ENCODE measurements at regions not wholly inside any gene's neighbourhood (a gene's known extent, or its start where the extent isn't known, plus 50 kb on each side); places are given as distances from the start of the nearest gene placed in this dataset.

GRCh38 chr4:12933760-12934221 lies 550.3 kb downstream of the RAB28 start:
- DNase-seq (ENCODE audit: low read depth, low spot score), result no peak
- no peak overlapping the region for H3K4me3 ChIP-seq
- no peak overlapping the region for H3K9ac ChIP-seq (ENCODE audit: insufficient read length)
- no peaks in the 10 kb centered on the region for H3K36me3 ChIP-seq (ENCODE audit: insufficient read depth, low read length)
- TF ChIP-seq POLR2AphosphoS5 (IDR thresholded peaks at IDR 0.05; ENCODE audit: borderline replicate concordance, low read depth, low read length) (no peak), EZH2 (IDR thresholded peaks at IDR 0.05) (no peak), FOXP2 (optimal IDR thresholded peaks at IDR 0.05; ENCODE audit: control extremely low read depth, extremely low read length, insufficient read depth) (no peak)
- no peak overlapping the region for H3K27ac ChIP-seq
- no peaks in the 10 kb centered on the region for H3K9me3 ChIP-seq (ENCODE audit: low read depth, low read length)

- Histone ChIP-seq H3K4me3 (no peak overlapping the region), H3K36me3 (ENCODE audit: insufficient read depth, low read length) (no peaks in the 10 kb centered on the region), H3K9me3 (ENCODE audit: low read depth, low read length) (no peaks in the 10 kb centered on the region), H3K9ac (ENCODE audit: insufficient read length) (no peak overlapping the region), H3K27ac (no peak overlapping the region)
- DNase-seq (ENCODE audit: low read depth, low spot score), result no peak
- TF ChIP-seq POLR2AphosphoS5 (IDR thresholded peaks at IDR 0.05; ENCODE audit: borderline replicate concordance, low read depth, low read length) (no peak), EZH2 (IDR thresholded peaks at IDR 0.05) (no peak), FOXP2 (optimal IDR thresholded peaks at IDR 0.05; ENCODE audit: control extremely low read depth, extremely low read length, insufficient read depth) (no peak)
These were observed 551.8 kb downstream of the RAB28 start for GRCh38 chr4:12932203-12932788.

GRCh38 chr4:12929784-12930183 lies 554.4 kb downstream of the RAB28 start:
- Histone ChIP-seq H3K9ac (ENCODE audit: insufficient read length) (no peak overlapping the region), H3K4me3 (no peak overlapping the region), H3K9me3 (ENCODE audit: low read depth, low read length) (no peaks in the 10 kb centered on the region), H3K36me3 (ENCODE audit: insufficient read depth, low read length) (no peaks in the 10 kb centered on the region), H3K27ac (no peak overlapping the region)
- no peak for DNase-seq (ENCODE audit: low read depth, low spot score)
- TF ChIP-seq EZH2 (IDR thresholded peaks at IDR 0.05), result no peak
- TF ChIP-seq POLR2AphosphoS5 (IDR thresholded peaks at IDR 0.05; ENCODE audit: borderline replicate concordance, low read depth, low read length), result no peak
- no peak for TF ChIP-seq FOXP2 (optimal IDR thresholded peaks at IDR 0.05; ENCODE audit: control extremely low read depth, extremely low read length, insufficient read depth)

DNA sequence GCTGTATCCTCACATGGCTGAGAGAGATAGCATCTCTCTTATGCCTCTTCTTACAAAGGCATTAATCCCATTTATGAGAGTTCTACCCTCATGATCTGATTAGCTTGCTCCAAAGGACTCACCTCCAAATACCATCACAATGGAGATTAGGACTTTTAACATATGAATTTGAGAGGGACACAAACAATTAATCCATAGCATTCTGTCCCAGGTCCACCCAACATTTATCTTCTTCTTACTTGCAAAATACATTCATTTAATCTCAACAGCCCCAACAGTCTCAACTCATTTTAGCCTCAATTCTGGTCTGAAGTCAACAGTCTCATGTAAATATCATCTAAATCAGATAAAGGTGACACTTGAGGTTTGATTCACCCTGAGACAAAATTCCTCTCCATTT lies 555.4 kb downstream of the RAB28 start:
- Histone ChIP-seq H3K4me3 (no peak overlapping the region), H3K36me3 (ENCODE audit: insufficient read depth, low read length) (no peaks in the 10 kb centered on the region), H3K27ac (no peak overlapping the region), H3K9ac (ENCODE audit: insufficient read length) (no peak overlapping the region), H3K9me3 (ENCODE audit: low read depth, low read length) (no peaks in the 10 kb centered on the region)
- TF ChIP-seq FOXP2 (optimal IDR thresholded peaks at IDR 0.05; ENCODE audit: control extremely low read depth, extremely low read length, insufficient read depth), result no peak
- DNase-seq (ENCODE audit: low read depth, low spot score), result no peak

DNA sequence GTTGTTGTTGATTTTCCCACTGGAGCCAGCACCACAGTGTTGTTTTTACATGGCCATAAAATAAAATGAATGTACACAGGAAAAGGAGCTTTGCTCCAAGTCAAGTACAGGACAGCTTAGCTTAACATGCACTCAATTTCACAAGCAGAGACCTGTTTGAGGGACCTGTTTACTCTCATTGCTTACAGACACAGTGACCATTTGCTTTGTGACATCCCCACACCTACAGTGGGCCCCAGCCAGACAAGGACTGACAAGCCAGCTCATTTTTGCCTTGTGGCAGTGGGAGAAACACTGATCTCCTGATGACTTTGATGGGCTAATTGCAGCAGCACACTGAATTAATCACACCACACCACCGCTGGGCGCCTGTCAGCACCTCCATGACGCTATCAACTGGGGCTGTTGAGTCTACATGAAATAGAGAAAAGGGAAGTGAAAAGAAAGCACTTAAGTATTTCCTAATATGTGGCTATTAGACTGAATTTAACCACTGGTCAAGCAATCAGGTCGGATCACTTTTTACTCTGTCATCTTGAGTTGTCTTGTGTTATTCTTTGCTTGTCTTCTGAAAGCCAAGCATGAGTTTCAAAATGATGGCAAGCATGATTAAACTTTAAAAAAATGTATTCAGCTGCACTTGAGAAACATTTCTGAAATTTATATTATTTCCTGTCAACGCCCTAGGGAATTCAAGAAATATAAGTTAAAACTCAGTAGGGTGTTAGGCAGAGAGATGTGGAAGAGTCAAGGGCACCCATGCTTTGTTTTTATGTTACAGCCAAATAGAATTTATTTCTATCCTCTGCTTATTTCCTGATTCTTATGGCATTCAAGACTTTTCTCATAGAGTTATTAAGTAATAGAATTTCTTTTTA lies 557.7 kb downstream of the RAB28 start:
- H3K9ac ChIP-seq (ENCODE audit: insufficient read length), result no peak overlapping the region
- TF ChIP-seq EZH2 (IDR thresholded peaks at IDR 0.05) (no peak), FOXP2 (optimal IDR thresholded peaks at IDR 0.05; ENCODE audit: control extremely low read depth, extremely low read length, insufficient read depth) (no peak), POLR2AphosphoS5 (IDR thresholded peaks at IDR 0.05; ENCODE audit: borderline replicate concordance, low read depth, low read length) (no peak; the same call in 1 of the 2 replicates)
- H3K4me3 ChIP-seq, result peak overlapping the region; percentile 33; the same call in 1 of the 2 replicates
- no peak overlapping the region for H3K27ac ChIP-seq
- H3K9me3 ChIP-seq (ENCODE audit: low read depth, low read length), result no peaks in the 10 kb centered on the region
- DNase-seq (ENCODE audit: low read depth, low spot score), result peak; percentile 72
- no peaks in the 10 kb centered on the region for H3K36me3 ChIP-seq (ENCODE audit: insufficient read depth, low read length)

DNA sequence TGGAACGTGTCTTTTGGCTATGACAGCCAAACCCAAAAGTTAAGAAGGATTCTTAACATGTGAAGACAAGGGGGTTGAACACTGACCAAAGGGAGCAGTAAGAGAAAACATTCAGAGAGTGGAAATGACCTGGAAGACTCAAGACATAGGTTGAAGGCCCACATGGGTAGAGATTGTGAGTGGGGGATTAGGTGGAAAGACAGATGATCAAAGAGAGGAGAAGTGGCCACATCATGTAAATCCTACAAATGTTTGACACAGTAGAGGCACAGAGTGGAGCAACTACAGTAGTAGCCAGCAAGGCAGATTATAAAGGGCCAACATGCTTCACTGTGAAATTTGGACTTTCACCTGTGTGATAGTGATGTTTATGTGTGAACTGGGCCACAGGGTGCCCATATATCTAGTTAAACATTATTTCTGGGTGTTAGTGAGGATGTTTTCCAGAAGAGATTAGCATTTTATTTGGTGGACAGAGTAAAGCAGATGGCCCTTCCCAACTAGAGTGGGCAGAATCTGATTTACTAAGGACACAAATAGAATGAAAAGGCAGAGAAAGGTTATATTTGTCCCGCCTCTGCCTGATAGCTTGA lies 559.3 kb downstream of the RAB28 start:
- no peaks in the 10 kb centered on the region for H3K9me3 ChIP-seq (ENCODE audit: low read depth, low read length)
- no peak overlapping the region for H3K4me3 ChIP-seq
- no peak overlapping the region for H3K9ac ChIP-seq (ENCODE audit: insufficient read length)
- TF ChIP-seq EZH2 (IDR thresholded peaks at IDR 0.05), result no peak
- TF ChIP-seq FOXP2 (optimal IDR thresholded peaks at IDR 0.05; ENCODE audit: control extremely low read depth, extremely low read length, insufficient read depth), result no peak
- no peak for TF ChIP-seq POLR2AphosphoS5 (IDR thresholded peaks at IDR 0.05; ENCODE audit: borderline replicate concordance, low read depth, low read length)
- H3K27ac ChIP-seq, result no peak overlapping the region
- no peak for DNase-seq (ENCODE audit: low read depth, low spot score)
- no peaks in the 10 kb centered on the region for H3K36me3 ChIP-seq (ENCODE audit: insufficient read depth, low read length)

DNA sequence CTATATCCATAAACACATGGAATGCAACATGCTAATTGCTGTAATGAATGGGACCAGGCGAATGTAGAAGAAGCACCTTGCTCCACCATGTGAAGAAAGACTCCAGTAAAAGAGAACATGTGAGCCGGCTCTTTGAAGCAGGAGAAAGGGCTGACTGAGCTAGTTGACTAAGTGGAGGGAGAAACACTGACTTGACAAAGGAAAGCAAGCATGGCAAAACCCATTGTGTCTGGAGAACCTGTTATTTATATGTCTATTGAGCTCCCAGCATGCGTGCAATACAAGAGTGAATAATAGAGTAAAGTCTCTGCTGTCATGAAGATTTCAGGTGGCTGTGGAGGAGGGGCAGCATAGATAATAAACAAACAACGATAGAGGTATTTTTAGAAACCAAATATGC lies 559.9 kb downstream of the RAB28 start:
- Histone ChIP-seq H3K36me3 (ENCODE audit: insufficient read depth, low read length) (no peaks in the 10 kb centered on the region), H3K27ac (no peak overlapping the region), H3K9me3 (ENCODE audit: low read depth, low read length) (no peaks in the 10 kb centered on the region), H3K4me3 (no peak overlapping the region), H3K9ac (ENCODE audit: insufficient read length) (no peak overlapping the region)
- no peak for TF ChIP-seq FOXP2 (optimal IDR thresholded peaks at IDR 0.05; ENCODE audit: control extremely low read depth, extremely low read length, insufficient read depth)
- TF ChIP-seq EZH2 (IDR thresholded peaks at IDR 0.05), result no peak
- TF ChIP-seq POLR2AphosphoS5 (IDR thresholded peaks at IDR 0.05; ENCODE audit: borderline replicate concordance, low read depth, low read length), result no peak
- DNase-seq (ENCODE audit: low read depth, low spot score), result no peak

GRCh38 chr4:12912896-12913418 lies 571.2 kb downstream of the RAB28 start:
- Histone ChIP-seq H3K9ac (ENCODE audit: insufficient read length) (no peak overlapping the region), H3K4me3 (no peak overlapping the region), H3K27ac (no peak overlapping the region), H3K36me3 (ENCODE audit: insufficient read depth, low read length) (no peaks in the 10 kb centered on the region), H3K9me3 (ENCODE audit: low read depth, low read length) (no peaks in the 10 kb centered on the region)
- DNase-seq (ENCODE audit: low read depth, low spot score), result no peak
- TF ChIP-seq FOXP2 (optimal IDR thresholded peaks at IDR 0.05; ENCODE audit: control extremely low read depth, extremely low read length, insufficient read depth), result no peak
- no peak for TF ChIP-seq EZH2 (IDR thresholded peaks at IDR 0.05)
